ENCODE measurements at regions not wholly inside any gene's neighbourhood (a gene's known extent, or its start where the extent isn't known, plus 50 kb on each side); places are given as distances from the start of the nearest gene placed in this dataset.

GRCh38 chr12:113684053-113684907, 212.6 kb upstream of the LHX5 start:
- DNase-seq: peak; percentile 81

DNA sequence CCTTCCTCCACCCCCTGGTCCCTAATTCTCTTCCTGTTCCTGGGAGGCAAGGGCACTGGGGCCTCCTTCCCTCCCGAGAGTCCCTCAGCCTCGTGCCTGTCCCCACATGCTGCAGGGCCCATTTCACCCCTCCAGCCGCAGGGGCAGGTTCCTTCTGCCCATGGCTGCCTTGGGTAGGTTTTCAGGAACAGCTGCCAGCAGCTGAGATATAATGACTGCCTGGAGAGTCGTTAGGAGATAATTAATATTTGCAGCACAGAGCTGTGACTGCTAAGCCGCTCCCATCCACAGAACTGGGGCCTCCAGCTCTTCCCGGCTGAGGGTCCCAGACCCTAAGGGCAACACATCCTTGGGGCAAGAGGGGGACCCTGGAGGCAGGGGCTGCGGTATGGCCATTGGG, 211.9 kb upstream of the LHX5 start:
- DNase-seq: peak; percentile 77

GRCh38 chr12:113680868-113681267, 209.2 kb upstream of the LHX5 start:
- DNase-seq: no peak

GRCh38 chr12:113678223-113679119, 206.8 kb upstream of the LHX5 start:
- DNase-seq: no peak

DNA sequence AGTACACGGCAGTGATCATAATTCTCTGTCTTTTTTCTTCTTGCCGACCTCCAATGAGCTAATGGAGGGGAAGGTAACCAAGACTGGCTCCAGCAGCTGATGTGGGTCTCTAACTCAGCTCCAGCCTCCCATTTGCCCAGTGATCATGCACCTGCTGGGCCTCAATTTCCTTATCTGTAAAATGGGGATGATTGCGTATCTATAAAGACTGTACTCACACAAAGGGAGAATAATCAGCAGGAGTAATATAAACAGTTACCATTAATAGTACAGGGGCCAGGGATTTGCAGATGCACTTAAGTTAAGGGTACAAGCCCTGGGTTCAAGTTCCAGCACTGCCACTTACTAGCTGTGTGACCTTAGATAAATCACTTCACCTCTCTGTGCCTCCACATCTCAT, 204.9 kb upstream of the LHX5 start:
- DNase-seq: no peak

GRCh38 chr12:113676117-113676516, 204.4 kb upstream of the LHX5 start:
- DNase-seq: no peak

- no peak for DNase-seq
Observed at GRCh38 chr12:113674996-113675395, 203.3 kb upstream of the LHX5 start.

DNA sequence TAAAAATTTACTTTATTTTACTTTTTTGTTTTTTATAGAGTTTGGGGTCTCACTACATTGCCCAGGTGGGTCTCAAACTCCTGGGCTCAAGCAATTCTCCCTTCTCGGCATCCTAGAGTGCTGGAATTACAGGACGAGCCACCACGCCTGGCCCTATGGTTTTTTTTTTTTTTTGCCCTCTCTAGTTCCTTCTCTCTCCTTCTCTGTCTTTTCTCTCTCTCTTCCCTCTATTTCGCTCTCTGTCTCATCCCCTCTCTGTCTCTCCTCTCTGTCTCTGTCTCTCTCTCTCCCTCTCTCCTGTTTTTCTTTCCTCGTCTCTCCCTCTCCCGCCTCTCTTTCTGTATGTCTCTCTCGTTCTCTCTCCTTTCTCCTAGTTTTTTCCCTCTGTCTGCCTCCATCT, 202.6 kb upstream of the LHX5 start:
- DNase-seq: no peak

DNA sequence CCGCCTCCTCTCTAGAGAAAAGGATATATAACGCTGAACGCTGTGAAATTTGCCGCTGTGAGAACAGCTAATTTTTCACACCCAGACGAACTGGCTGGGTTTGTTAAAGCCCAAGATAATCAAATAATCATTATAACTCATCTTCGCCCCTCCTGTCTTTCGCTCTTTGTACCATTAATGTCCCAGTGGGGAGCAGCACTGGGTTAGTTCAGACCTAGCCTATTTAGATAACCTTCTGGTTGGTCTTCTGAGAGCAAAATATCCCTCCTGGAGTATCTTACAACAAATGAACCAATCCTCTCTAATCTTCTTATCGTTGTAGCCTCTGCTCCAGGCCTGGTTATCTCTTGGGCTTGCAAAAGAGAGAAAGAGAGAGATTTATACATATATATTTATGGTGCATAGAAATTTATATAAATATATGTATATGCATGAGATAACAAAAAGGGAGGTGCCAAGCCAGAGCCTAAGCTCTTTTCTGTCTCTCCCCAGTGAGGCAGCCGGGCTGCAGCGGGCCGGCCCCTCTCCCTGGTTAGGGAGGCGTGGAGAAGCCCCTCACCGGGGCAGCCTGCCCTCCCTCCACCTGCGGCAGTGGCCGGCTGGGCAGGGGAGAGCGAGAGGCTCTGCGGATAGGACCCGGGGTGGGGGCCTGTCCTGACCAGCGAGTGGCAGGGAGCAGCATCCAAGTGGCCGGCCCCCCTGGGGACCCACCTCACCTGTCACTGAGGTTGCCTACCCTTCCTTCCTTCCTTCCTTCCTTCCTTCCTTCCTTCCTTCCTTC, 202.0 kb upstream of the LHX5 start:
- no peak for DNase-seq

- DNase-seq: no peak
Observed at GRCh38 chr12:113670742-113671141, 199.1 kb upstream of the LHX5 start.

GRCh38 chr12:113667676-113668356, 196.1 kb upstream of the LHX5 start:
- DNase-seq: no peak

GRCh38 chr12:113667095-113667494, 195.4 kb upstream of the LHX5 start:
- no peak for DNase-seq

GRCh38 chr12:113666223-113666622, 194.6 kb upstream of the LHX5 start:
- no peak for DNase-seq

- no peak for DNase-seq
Observed at GRCh38 chr12:113665457-113665856, 193.8 kb upstream of the LHX5 start.

DNA sequence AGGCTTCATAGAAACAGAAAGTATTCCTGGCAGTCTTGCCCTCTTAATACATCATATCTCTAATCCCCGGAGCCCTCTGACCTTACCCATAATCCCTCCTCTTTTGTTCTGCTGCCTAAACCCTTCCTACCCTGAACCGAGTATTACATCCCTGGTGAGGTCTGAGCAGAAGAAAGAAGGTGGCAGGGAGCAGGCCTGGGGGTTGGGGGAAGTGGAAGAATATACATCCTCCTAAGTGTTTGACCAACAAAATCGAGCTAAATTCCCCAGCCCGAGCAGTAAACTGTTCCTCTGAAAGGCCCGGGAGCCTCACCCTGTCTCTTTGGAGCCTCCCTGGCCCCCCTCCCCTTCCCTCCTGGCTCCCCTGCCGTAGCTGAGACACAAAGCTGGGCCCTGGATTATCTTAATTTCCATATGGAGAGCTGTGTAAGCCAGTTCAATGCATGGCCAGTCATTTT, 192.6 kb upstream of the LHX5 start:
- DNase-seq: peak; percentile 48

- no peak for DNase-seq
Observed at GRCh38 chr12:113663396-113663795, 191.7 kb upstream of the LHX5 start.

GRCh38 chr12:113660936-113661335, 189.3 kb upstream of the LHX5 start:
- DNase-seq: no peak

DNA sequence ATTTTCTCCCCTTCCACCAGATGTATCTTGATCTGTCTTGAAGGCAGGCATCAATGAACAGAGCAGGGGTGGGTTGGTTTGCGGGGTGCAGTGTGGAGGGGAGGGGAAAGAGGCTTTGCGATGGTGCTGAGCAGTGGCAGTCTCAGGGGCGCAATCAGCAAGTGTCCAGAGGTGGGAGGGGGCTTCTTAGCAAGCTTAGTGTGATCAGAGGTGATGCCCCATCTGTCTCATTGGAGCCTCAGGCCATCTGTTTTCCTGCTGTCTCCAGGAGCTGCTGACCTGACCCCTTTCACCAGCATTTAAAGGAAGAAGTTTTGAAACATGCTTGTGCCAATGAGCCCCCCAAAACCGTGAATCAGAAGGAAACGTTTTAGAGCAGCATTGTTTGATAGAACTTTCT, 187.7 kb upstream of the LHX5 start:
- DNase-seq: no peak

DNA sequence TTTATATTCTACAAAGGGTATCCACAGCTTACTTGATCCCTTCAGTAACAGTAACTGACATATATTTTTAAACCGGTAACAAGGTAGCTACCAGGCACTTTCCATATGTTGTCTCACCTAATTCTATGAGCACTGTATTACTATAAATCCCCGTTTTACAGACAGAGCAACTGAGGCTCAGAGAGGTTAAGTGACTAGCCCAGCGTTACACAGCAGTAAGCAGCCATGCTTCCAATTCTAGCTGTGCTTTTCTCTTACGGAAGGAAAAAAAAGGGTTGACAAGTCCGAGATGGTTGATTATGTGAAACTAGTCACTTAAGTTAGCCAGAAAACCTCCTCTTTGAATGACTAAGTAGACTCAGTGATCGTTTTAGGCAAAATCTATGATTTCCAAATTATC, 187.3 kb upstream of the LHX5 start:
- no peak for DNase-seq

DNA sequence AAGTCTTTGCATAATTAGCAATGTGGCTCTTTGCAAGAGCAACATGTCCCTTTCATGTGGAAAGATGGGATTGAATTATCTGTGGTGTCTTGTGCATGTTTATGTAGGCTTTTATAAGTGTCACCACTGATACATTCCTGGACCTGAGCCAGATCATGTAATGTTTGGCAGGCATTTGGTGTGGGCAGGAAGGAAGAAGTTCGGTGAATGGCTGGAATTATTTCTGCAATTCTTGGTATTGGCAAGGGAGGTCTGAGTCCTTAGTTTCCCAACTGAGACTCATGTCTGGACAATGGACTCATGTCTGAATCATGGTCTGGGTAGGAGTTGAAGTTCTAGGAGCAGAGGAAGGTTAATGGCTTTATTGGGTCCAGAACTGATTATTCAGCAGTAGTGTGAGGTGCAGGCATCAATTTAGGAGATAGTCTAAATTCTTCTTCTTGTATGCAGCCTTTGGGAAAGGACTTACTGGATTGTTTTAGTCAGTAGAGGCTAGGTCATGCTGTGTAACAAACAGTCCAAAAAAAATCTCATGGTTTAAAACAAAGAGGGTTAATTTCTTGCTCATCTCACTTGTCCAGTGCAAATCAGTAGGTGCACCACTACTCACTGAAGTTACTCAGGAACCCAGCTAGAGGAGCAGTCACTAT, 186.5 kb upstream of the LHX5 start:
- DNase-seq: no peak

- DNase-seq: no peak
Observed at GRCh38 chr12:113655919-113656318, 184.2 kb upstream of the LHX5 start.

DNA sequence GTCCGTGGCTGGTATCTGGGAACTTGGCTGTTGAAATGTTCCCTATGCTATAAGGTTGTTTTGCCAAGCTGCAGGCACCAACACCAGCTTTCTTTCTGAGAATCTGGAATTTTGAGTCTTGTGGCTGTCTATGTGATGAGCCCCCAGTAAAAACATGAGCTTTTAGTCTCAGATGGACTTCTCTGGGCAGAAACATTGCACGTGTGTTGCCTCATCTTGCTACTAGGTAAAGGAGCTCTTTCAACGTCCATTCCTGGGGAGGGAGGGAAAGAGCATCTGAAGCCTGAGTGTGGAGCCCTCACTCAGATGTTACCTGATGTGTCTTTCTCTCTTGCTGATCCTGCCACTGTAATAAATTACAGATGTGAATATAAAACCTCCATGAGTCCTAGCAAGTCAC, 183.8 kb upstream of the LHX5 start:
- DNase-seq: no peak
